ENCODE measurements at regions not wholly inside any gene's neighbourhood (a gene's known extent, or its start where the extent isn't known, plus 50 kb on each side); places are given as distances from the start of the nearest gene placed in this dataset.

DNA sequence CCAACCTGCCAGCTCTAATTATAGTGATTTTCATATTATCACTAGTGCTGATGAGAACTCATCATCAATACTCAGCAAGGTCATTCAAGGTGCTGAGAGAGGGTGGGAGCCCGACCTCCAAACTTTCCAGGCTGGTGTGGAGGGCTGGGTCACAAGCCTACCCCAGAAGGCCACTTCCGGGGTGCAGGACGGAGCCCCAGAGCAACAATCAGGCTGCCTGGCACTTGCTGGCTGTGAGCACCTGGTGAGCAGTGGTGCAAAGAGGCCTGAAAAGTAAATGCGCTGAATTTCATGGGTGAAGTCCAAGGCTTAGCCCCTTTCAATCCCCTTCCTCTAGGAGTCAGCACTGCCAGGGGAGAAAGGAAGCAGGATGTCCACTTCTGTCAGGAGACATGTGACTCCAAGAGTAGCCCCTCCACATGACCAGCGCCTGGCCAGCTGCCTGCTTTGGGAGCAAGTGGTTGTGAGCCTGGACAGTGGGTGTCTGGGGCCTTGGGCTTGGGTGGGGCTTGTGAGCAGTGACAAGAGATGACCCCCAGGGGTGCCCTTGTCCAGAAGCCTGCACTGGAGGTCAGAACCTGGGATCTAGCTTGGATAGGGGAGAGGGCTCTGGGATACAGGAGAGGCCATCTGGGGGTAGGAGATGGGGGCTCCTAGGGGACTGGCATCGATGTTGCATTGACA is 165.0 kb upstream of the TLE3 start:
- TF ChIP-seq, protein P1, sequence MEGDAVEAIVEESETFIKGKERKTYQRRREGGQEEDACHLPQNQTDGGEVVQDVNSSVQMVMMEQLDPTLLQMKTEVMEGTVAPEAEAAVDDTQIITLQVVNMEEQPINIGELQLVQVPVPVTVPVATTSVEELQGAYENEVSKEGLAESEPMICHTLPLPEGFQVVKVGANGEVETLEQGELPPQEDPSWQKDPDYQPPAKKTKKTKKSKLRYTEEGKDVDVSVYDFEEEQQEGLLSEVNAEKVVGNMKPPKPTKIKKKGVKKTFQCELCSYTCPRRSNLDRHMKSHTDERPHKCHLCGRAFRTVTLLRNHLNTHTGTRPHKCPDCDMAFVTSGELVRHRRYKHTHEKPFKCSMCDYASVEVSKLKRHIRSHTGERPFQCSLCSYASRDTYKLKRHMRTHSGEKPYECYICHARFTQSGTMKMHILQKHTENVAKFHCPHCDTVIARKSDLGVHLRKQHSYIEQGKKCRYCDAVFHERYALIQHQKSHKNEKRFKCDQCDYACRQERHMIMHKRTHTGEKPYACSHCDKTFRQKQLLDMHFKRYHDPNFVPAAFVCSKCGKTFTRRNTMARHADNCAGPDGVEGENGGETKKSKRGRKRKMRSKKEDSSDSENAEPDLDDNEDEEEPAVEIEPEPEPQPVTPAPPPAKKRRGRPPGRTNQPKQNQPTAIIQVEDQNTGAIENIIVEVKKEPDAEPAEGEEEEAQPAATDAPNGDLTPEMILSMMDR (IDR thresholded peaks at IDR 0.05): no peak
- no peak for TF ChIP-seq EP300 (IDR thresholded peaks at IDR 0.05)
- TF ChIP-seq POLR2A (IDR thresholded peaks at IDR 0.05; ENCODE audit: low read depth): no peak
